Stimulated activated CD4-positive, alpha-beta T cell treated with anti-CD3 and anti-CD28 coated beads, TNF-alpha, amount 100 ng/mL, for 24 hours (primary cell): ENCODE measurements at regions not wholly inside any gene's neighbourhood (a gene's known extent, or its start where the extent isn't known, plus 50 kb on each side); places are given as distances from the start of the nearest gene placed in this dataset.
"Not testable (repeated sequence)": the region's sequence is repeated elsewhere in the genome, so short reads cannot be mapped to it uniquely, and the experiment has no call there.

ENCODE experiments used
- DNase-seq, 3 experiments: peaks; one replicate each; pipeline ENCODE4 v3.0.0-alpha.2; 2020; ENCODE audit warnings: low read depth in 3 of 3

DNA sequence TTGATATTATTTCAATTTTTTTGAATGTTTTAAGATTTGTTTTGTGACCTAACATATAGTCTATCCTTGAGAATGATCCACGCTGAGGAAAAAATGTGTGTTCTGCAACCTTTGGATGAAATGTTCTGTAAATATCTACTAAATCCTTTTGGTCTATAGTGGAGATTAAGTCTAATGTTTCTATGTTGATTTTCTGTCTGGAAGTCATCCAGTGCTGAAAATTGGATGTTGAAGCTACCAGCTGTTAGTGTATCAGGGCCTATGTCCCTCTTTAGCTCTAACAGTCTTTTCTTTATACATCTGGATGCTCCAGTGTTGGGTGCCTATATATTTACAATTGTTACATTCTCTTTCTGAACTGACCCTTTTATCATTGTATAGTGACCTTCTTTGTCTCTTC lies 422.3 kb downstream of the TMEM232 start:
- DNase-seq: no peak

DNA sequence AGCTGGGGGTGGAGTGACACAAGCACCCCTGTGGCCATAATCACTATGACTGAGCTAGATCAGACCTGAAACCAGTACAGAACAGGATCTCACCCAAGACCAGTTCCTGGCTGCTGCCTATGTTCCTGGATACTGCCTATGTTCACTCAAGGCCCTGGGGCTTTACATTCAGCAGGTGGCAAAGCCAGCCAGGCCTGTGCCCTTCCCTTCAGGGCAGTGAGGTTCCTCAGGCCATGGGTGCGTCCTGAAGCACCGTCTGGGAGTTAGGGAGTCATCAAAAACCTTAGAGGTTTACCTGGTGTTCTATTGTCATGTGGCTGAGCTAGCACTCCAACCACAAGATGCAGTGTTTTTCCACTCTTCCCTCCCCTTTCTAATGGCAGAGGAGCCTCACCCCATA lies 419.8 kb downstream of the TMEM232 start:
- no peak for DNase-seq

GRCh38 chr5:110309222-110309621 lies 417.2 kb downstream of the TMEM232 start:
- DNase-seq: no peak

DNA sequence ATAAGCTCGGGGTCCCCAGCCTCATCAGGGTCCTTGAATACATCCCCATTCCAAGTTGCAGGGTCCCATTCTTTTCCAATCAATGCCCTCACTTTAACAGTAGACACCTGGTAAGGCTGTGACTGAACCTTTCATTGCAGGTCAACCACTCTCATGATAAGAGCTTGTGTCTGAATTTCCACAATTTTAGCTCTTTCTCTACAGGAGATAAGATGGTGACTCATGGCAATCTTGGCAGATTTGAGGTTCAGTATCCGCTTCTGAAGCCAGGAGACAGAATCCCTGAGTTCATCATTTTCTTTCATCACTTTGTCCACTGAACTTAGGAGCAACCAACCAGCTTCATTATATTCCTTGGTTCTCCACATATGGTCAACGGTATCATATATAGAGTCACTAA lies 409.9 kb downstream of the TMEM232 start:
- DNase-seq: not testable (repeated sequence)

GRCh38 chr5:110321117-110321516 lies 405.4 kb downstream of the TMEM232 start:
- no peak for DNase-seq

GRCh38 chr5:110323357-110323756 lies 403.1 kb downstream of the TMEM232 start:
- no peak for DNase-seq

DNA sequence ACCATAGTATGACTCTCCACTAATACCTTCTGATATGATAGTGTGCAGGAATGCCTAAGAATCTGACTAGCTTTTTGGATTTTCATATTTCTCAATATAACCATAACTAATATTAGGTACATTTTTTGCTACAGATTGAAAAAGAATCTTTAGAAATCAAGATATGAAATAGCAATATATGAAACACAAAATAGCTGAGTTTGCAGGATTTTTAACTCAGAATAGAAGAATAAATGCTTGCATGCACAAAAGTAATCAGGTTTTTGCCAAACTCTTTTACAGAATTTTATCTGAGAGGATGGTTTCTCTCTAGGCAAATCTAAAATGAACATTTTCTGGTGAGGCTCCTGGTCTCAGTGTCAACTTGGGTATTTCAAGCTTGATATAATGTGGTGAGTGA lies 402.6 kb downstream of the TMEM232 start:
- DNase-seq: no peak

- no peak for DNase-seq
Observed at GRCh38 chr5:110324876-110325275, 401.6 kb downstream of the TMEM232 start.

GRCh38 chr5:110329955-110330525 lies 396.4 kb downstream of the TMEM232 start:
- DNase-seq: no peak

- no peak for DNase-seq
Observed at GRCh38 chr5:110333384-110333783, 393.1 kb downstream of the TMEM232 start.

DNA sequence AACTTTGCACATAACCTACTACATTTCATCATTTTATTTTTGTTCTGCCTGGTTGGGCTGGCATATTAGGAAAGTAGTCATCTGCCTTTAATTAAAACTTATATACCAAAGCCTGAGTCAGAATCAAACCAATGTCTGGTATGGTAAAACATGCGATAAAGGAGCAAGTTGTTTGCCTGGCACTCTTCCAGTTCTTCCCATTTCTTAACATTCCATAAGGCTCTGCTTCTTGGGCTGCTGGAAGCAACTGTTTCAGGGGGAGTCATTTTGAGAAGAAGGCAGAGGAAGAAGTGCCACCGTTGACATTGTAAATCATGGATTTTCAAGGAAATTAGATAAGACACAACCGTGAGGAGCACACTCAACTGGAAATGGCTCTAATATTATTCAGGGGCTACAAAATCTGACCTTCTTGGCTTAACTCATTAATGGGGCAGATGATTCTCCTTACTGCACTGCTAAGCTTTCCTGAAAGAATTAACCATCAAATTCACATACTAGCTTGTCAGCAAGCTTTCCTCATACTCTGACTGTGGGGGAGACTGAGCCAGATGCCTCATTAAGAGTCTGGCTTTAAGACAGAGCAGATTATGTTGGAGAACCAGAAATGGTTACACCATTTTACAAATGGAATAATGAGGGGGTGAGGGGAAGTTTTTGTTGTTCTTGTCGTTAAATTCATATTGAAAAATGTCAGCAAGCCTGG lies 391.0 kb downstream of the TMEM232 start:
- no peak for DNase-seq

- no peak for DNase-seq
Observed at GRCh38 chr5:110338341-110339083, 388.0 kb downstream of the TMEM232 start.

GRCh38 chr5:110339399-110339798 lies 387.1 kb downstream of the TMEM232 start:
- no peak for DNase-seq

DNA sequence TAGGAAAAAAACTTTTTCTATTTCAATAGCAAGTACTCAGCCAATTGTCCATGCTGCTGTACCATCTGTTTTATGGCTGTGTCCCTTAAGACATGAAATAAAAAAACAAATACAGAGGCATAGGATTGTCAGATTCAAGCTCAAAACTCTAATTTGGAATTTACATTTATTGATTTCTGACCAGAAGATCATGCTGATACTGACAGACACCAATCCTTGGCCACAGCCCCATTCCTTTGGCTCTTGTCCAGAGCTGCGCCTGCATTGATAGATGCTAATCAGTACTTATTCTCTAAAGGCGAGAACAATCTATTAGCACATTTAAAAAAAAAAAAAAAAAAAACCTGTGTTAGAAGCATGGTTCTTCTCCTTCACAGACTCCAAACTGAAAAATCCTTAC lies 384.6 kb downstream of the TMEM232 start:
- DNase-seq: no peak

GRCh38 chr5:110342683-110343082 lies 383.8 kb downstream of the TMEM232 start:
- no peak for DNase-seq

- no peak for DNase-seq
Observed at GRCh38 chr5:110343616-110344015, 382.9 kb downstream of the TMEM232 start.

GRCh38 chr5:110345623-110346022 lies 380.8 kb downstream of the TMEM232 start:
- DNase-seq: no peak

- DNase-seq: no peak
Observed at GRCh38 chr5:110346893-110347358, 379.5 kb downstream of the TMEM232 start.

- no peak for DNase-seq
Observed at GRCh38 chr5:110347781-110348180, 378.7 kb downstream of the TMEM232 start.

DNA sequence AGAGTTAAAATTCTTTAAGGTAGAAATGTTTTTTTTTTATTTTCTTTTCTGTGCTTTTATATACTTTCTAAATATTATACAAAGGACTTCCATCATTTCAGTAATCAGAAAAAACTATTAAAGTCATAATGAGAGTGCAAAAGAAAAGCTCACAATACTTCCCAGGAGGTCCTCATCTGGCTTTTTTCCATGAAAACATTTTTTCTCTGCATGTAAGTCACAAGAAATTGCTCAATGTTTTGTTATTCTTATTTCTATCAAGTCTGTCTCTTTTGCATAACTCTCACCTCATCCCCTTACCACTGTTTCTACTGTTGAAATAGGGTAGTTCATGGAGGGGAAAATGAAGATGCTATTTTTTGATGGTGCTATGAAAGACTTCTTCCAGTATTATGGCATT lies 375.0 kb downstream of the TMEM232 start:
- DNase-seq: no peak

- no peak for DNase-seq
Observed at GRCh38 chr5:110354311-110354710, 372.2 kb downstream of the TMEM232 start.

DNA sequence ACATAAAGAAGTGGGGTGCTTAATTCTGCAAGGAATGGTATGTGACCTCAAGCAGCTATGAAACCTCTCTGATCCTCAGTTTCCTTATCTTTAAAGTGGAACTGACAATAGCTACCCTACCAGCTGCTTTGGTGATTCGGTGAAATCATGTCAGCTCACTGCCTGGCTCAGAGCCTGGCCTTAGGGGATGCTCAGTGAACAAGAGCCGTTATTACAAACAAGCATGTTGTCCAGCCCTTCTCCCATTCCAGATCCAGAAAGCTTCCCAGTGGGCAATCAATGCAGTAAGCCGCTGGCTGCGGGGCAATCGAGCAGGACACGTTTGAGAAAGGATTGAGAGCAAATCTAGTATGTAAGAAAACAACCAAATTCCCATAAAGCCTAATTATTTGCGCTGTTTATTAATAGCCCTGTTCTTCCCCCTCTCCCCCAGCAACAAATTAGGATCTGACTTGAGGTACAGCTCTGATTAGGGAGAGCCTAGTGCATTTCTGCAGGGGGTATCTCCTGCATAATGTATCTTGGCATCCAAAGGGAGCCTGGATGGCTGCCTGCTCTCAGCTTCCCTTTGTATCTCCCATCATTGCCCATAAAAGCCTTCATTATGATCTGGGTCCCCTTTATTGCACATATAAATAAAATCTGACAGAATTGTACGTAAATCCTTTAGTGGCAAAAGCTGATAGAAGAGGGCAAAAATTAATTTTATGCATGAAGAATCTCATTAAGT lies 371.4 kb downstream of the TMEM232 start:
- no peak for DNase-seq
